Sigmoid colon (tissue), 6 donors: ENCODE measurements at regions not wholly inside any gene's neighbourhood (a gene's known extent, or its start where the extent isn't known, plus 50 kb on each side); places are given as distances from the start of the nearest gene placed in this dataset.

Experiments used
- DNase-seq: peaks from one replicate; pipeline ENCODE4 v3.0.0-alpha.2; 2019
- H3K27ac ChIP-seq, 4 donors: fragments of 200-600 bp; sonication (generic); one replicate each; pipeline ENCODE4 v1.5.1; 2016 to 2019; ENCODE audit warnings: mild to moderate bottlenecking in 1 of 4
- H3K27me3 ChIP-seq, 3 donors: fragments of 200-600 bp; sonication (generic); one replicate each; pipeline ENCODE4 v1.5.1; 2019; ENCODE audit warnings: mild to moderate bottlenecking in 1 of 3
- H3K36me3 ChIP-seq, 4 donors: fragments of 200-600 bp; sonication (generic); one replicate each; pipeline ENCODE4 v1.5.1; 2016 to 2019
- H3K4me1 ChIP-seq, 4 donors: fragments of 200-600 bp; sonication (generic); one replicate each; pipeline ENCODE4 v1.5.1; 2017 to 2019
- H3K4me3 ChIP-seq, 4 donors: fragments of 200-600 bp; sonication (generic); one replicate each; pipeline ENCODE4 v1.5.1; 2017 to 2019; ENCODE audit warnings: mild to moderate bottlenecking in 2 of 4, moderate library complexity in 1 of 4
- H3K9me3 ChIP-seq, 4 donors: fragments of 200-600 bp in 3 of 4; sonication (generic) in 3 of 4; one replicate each; pipeline versions ENCODE4 v1.5.1 to v1.6.1; 2013 to 2019
- CTCF ChIP-seq, 4 experiments: fragments of 450-650 bp in 3 of 4; fragments of 200-600 bp in 1 of 4; IDR thresholded peaks; one replicate each; pipeline ENCODE4 v1.5.1; 2016 to 2019; ENCODE audit warnings: antibody characterized with exemption in 4 of 4, mild to moderate bottlenecking in 3 of 4, moderate library complexity in 2 of 4
- EP300 ChIP-seq, 4 donors: sonication (generic); formaldehyde crosslinking; IDR thresholded peaks; one replicate each; pipeline ENCODE4 v1.6.1; 2017; ENCODE audit warnings: antibody characterized with exemption in 4 of 4
- POLR2A ChIP-seq, 2 donors: fragments of 450-650 bp; IDR thresholded peaks; one replicate each; pipeline ENCODE4 v1.6.1; 2016; ENCODE audit warnings: antibody characterized with exemption in 2 of 2, mild to moderate bottlenecking in 2 of 2, moderate library complexity in 2 of 2
- POLR2AphosphoS5 ChIP-seq, 4 donors: sonication (generic); formaldehyde crosslinking; IDR thresholded peaks; one replicate each; pipeline ENCODE4 v1.6.1; 2017; ENCODE audit warnings: antibody characterized with exemption in 4 of 4
- WGBS, 2 donors: extraction: QIAGEN DNeasy Blood & Tissue Kit; methylation state at CpG; one replicate each; pipeline ENCODE4 v1.1.7; 2013; 5-methylcytosine and 5-hydroxymethylcytosine counted together
- intact Hi-C: fragments of 100-400 bp; cut with DNase I; formaldehyde crosslinking; loops from one replicate; pipeline ENCODE4 v1.15.1; 2023
- donor health status: healthy with polysubstance abuse.
- donor health status: healthy.

GRCh38 chr14:35229084-35229791, 62.9 kb upstream of the PSMA6 start:
- Histone ChIP-seq H3K27me3 (no peaks in the 10 kb centered on the region), H3K4me1 (peaks cover 0 to 7% (median 6%) of the 10 kb centered on the region in 4 donors), H3K27ac (no peak overlapping the region), H3K9me3 (no peaks in the 10 kb centered on the region), H3K36me3 (no peaks in the 10 kb centered on the region), H3K4me3 (no peak overlapping the region)
- intact Hi-C loops, result no loop called here
- no peak for DNase-seq
- TF ChIP-seq POLR2A (IDR thresholded peaks at IDR 0.05), result no peak
- TF ChIP-seq CTCF (IDR thresholded peaks at IDR 0.05), result peak in 1 of 4 experiments; percentile 13
- WGBS, 2 donors, result 58 to 77% methylated on average over 5 of the region's 5 CpGs

- no peak for DNase-seq
- Histone ChIP-seq H3K4me1 (peaks cover 0 to 2% (median 1%) of the 10 kb centered on the region in 4 donors), H3K27ac (no peak overlapping the region), H3K27me3 (no peaks in the 10 kb centered on the region), H3K4me3 (no peak overlapping the region), H3K9me3 (no peaks in the 10 kb centered on the region), H3K36me3 (no peaks in the 10 kb centered on the region)
- intact Hi-C loops, result no loop called here
- TF ChIP-seq POLR2A (IDR thresholded peaks at IDR 0.05), result no peak
- TF ChIP-seq CTCF (IDR thresholded peaks at IDR 0.05), result no peak
- no peak for TF ChIP-seq POLR2AphosphoS5 (IDR thresholded peaks at IDR 0.05)
- TF ChIP-seq EP300 (IDR thresholded peaks at IDR 0.05), result no peak
- 75 to 77% methylated on average over 2 of the region's 2 CpGs for WGBS, 2 donors
Observed at GRCh38 chr14:35229792-35230089, 62.4 kb upstream of the PSMA6 start.

GRCh38 chr14:35231207-35231760, 60.9 kb upstream of the PSMA6 start:
- DNase-seq, result no peak
- Histone ChIP-seq H3K27me3 (no peaks in the 10 kb centered on the region), H3K4me3 (no peak overlapping the region), H3K4me1 (no peaks in the 10 kb centered on the region), H3K36me3 (no peaks in the 10 kb centered on the region), H3K27ac (no peak overlapping the region), H3K9me3 (no peaks in the 10 kb centered on the region)
- TF ChIP-seq POLR2A (IDR thresholded peaks at IDR 0.05), result no peak
- no peak for TF ChIP-seq POLR2AphosphoS5 (IDR thresholded peaks at IDR 0.05)
- TF ChIP-seq CTCF (IDR thresholded peaks at IDR 0.05), result no peak
- TF ChIP-seq EP300 (IDR thresholded peaks at IDR 0.05), result no peak
- intact Hi-C loops, result no loop called here
- WGBS, 2 donors, result 41 to 42% methylated on average over 2 of the region's 2 CpGs

DNA sequence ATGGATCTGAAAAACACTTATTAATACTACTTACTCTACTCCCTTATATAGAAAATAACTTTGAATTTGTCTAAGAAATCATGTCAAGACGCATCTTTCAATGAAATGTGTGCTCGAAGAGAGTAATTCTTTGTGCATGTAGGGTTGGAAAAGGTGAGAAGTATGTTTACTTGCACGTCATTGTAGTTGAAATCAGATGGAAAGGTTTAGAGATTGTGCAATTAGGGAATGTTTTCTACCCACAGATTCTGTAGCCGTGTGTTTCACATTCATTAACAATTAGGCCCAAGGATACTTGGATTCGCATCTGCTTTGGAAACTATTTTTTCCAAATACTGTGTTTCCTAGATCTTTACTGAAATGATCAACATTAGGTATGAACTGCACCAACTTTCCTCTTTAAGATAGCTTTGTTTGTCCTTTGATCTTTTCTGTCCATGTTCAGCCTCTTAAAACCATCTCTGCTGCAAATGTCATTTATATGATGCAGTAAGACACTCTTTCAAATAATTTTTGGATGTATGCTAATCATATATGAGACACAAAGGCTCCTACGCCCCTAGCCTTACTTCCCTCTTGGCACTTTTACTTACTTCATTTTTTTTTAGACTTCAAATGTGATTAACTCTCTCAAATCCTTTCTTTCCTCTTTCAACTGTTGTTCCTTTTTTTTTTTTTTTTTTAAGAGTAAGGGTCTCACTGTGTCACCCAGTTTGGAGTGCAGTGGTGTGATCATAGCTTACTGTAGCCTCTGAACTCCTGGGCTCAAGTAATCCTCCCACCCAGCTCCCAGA, 58.0 kb upstream of the PSMA6 start:
- WGBS, 2 donors, result 68 to 72% methylated on average over 6 of the region's 6 CpGs
- Histone ChIP-seq H3K4me1 (no peaks in the 10 kb centered on the region), H3K4me3 (no peak overlapping the region), H3K36me3 (no peaks in the 10 kb centered on the region), H3K27ac (no peak overlapping the region), H3K27me3 (no peaks in the 10 kb centered on the region), H3K9me3 (no peaks in the 10 kb centered on the region)
- TF ChIP-seq POLR2AphosphoS5 (IDR thresholded peaks at IDR 0.05) (no peak), CTCF (IDR thresholded peaks at IDR 0.05) (no peak)
- intact Hi-C loops, result no loop called here
- no peak for DNase-seq
